ENCODE measurements at regions not wholly inside any gene's neighbourhood (a gene's known extent, or its start where the extent isn't known, plus 50 kb on each side); places are given as distances from the start of the nearest gene placed in this dataset.

- H3K4me3 ChIP-seq (ENCODE audit: low read depth in 1 of 5, low read length in 5 of 5) = no peak overlapping the region
- no peaks in the 10 kb centered on the region for H3K36me3 ChIP-seq (ENCODE audit: control insufficient read depth in 5 of 5, insufficient read depth in 5 of 5, low read length in 5 of 5)
- no peaks in the 10 kb centered on the region for H3K4me1 ChIP-seq (ENCODE audit: control insufficient read depth in 5 of 5, insufficient read depth in 5 of 5, low read length in 5 of 5)
- no peak overlapping the region for H3K27ac ChIP-seq (ENCODE audit: low read depth, low read length)
- H3K9me3 ChIP-seq (ENCODE audit: control insufficient read depth in 5 of 5, low read length in 5 of 5) = no peaks in the 10 kb centered on the region
- H3K27me3 ChIP-seq (ENCODE audit: control insufficient read depth in 5 of 5, insufficient read depth in 4 of 5, low read length in 5 of 5) = no peaks in the 10 kb centered on the region
- H3K9ac ChIP-seq (ENCODE audit: low read length in 5 of 5) = no peak overlapping the region
Observed at GRCh38 chr1:57752843-57753242, 329.0 kb upstream of the DAB1 start.

GRCh38 chr1:57748719-57749118 is 324.9 kb upstream of the DAB1 start:
- Histone ChIP-seq H3K4me1 (ENCODE audit: control insufficient read depth in 5 of 5, insufficient read depth in 5 of 5, low read length in 5 of 5) (no peaks in the 10 kb centered on the region), H3K9me3 (ENCODE audit: control insufficient read depth in 5 of 5, low read length in 5 of 5) (peaks cover 0 to 5% (median 0%) of the 10 kb centered on the region in 5 donors), H3K36me3 (ENCODE audit: control insufficient read depth in 5 of 5, insufficient read depth in 5 of 5, low read length in 5 of 5) (no peaks in the 10 kb centered on the region), H3K27ac (ENCODE audit: low read depth, low read length) (no peak overlapping the region), H3K4me3 (ENCODE audit: low read depth in 1 of 5, low read length in 5 of 5) (no peak overlapping the region), H3K27me3 (ENCODE audit: control insufficient read depth in 5 of 5, insufficient read depth in 4 of 5, low read length in 5 of 5) (no peaks in the 10 kb centered on the region), H3K9ac (ENCODE audit: low read length in 5 of 5) (no peak overlapping the region)

GRCh38 chr1:57747818-57748217 is 324.0 kb upstream of the DAB1 start:
- Histone ChIP-seq H3K27me3 (ENCODE audit: control insufficient read depth in 5 of 5, insufficient read depth in 4 of 5, low read length in 5 of 5) (no peaks in the 10 kb centered on the region), H3K27ac (ENCODE audit: low read depth, low read length) (no peak overlapping the region), H3K9me3 (ENCODE audit: control insufficient read depth in 5 of 5, low read length in 5 of 5) (peaks cover 0 to 5% (median 0%) of the 10 kb centered on the region in 5 donors), H3K36me3 (ENCODE audit: control insufficient read depth in 5 of 5, insufficient read depth in 5 of 5, low read length in 5 of 5) (no peaks in the 10 kb centered on the region), H3K4me3 (ENCODE audit: low read depth in 1 of 5, low read length in 5 of 5) (no peak overlapping the region), H3K4me1 (ENCODE audit: control insufficient read depth in 5 of 5, insufficient read depth in 5 of 5, low read length in 5 of 5) (no peaks in the 10 kb centered on the region), H3K9ac (ENCODE audit: low read length in 5 of 5) (no peak overlapping the region)

GRCh38 chr1:57741521-57741920 is 317.7 kb upstream of the DAB1 start:
- Histone ChIP-seq H3K4me1 (ENCODE audit: control insufficient read depth in 5 of 5, insufficient read depth in 5 of 5, low read length in 5 of 5) (no peaks in the 10 kb centered on the region), H3K9me3 (ENCODE audit: control insufficient read depth in 5 of 5, low read length in 5 of 5) (no peaks in the 10 kb centered on the region), H3K4me3 (ENCODE audit: low read depth in 1 of 5, low read length in 5 of 5) (no peak overlapping the region), H3K36me3 (ENCODE audit: control insufficient read depth in 5 of 5, insufficient read depth in 5 of 5, low read length in 5 of 5) (no peaks in the 10 kb centered on the region), H3K9ac (ENCODE audit: low read length in 5 of 5) (no peak overlapping the region), H3K27ac (ENCODE audit: low read depth, low read length) (no peak overlapping the region), H3K27me3 (ENCODE audit: control insufficient read depth in 5 of 5, insufficient read depth in 4 of 5, low read length in 5 of 5) (no peaks in the 10 kb centered on the region)

- no peaks in the 10 kb centered on the region for H3K9me3 ChIP-seq (ENCODE audit: control insufficient read depth in 5 of 5, low read length in 5 of 5)
- H3K4me1 ChIP-seq (ENCODE audit: control insufficient read depth in 5 of 5, insufficient read depth in 5 of 5, low read length in 5 of 5) = no peaks in the 10 kb centered on the region
- no peak overlapping the region for H3K4me3 ChIP-seq (ENCODE audit: low read depth in 1 of 5, low read length in 5 of 5)
- no peaks in the 10 kb centered on the region for H3K27me3 ChIP-seq (ENCODE audit: control insufficient read depth in 5 of 5, insufficient read depth in 4 of 5, low read length in 5 of 5)
- H3K27ac ChIP-seq (ENCODE audit: low read depth, low read length) = no peak overlapping the region
- H3K36me3 ChIP-seq (ENCODE audit: control insufficient read depth in 5 of 5, insufficient read depth in 5 of 5, low read length in 5 of 5) = no peaks in the 10 kb centered on the region
- H3K9ac ChIP-seq (ENCODE audit: low read length in 5 of 5) = no peak overlapping the region
Observed at GRCh38 chr1:57736940-57737339, 313.1 kb upstream of the DAB1 start.

GRCh38 chr1:57729181-57729580 is 305.3 kb upstream of the DAB1 start:
- H3K36me3 ChIP-seq (ENCODE audit: control insufficient read depth in 5 of 5, insufficient read depth in 5 of 5, low read length in 5 of 5) = no peaks in the 10 kb centered on the region
- H3K4me3 ChIP-seq (ENCODE audit: low read depth in 1 of 5, low read length in 5 of 5) = no peak overlapping the region
- no peaks in the 10 kb centered on the region for H3K9me3 ChIP-seq (ENCODE audit: control insufficient read depth in 5 of 5, low read length in 5 of 5)
- no peaks in the 10 kb centered on the region for H3K4me1 ChIP-seq (ENCODE audit: control insufficient read depth in 5 of 5, insufficient read depth in 5 of 5, low read length in 5 of 5)
- H3K27me3 ChIP-seq (ENCODE audit: control insufficient read depth in 5 of 5, insufficient read depth in 4 of 5, low read length in 5 of 5) = no peaks in the 10 kb centered on the region
- no peak overlapping the region for H3K9ac ChIP-seq (ENCODE audit: low read length in 5 of 5)
- H3K27ac ChIP-seq (ENCODE audit: low read depth, low read length) = no peak overlapping the region

- H3K9me3 ChIP-seq (ENCODE audit: control insufficient read depth in 5 of 5, low read length in 5 of 5) = no peaks in the 10 kb centered on the region
- no peak overlapping the region for H3K4me3 ChIP-seq (ENCODE audit: low read depth in 1 of 5, low read length in 5 of 5)
- H3K9ac ChIP-seq (ENCODE audit: low read length in 5 of 5) = no peak overlapping the region
Observed at GRCh38 chr1:57727121-57727520, 303.3 kb upstream of the DAB1 start.

GRCh38 chr1:57725318-57725717 is 301.5 kb upstream of the DAB1 start:
- Histone ChIP-seq H3K4me1 (ENCODE audit: control insufficient read depth in 5 of 5, insufficient read depth in 5 of 5, low read length in 5 of 5) (no peaks in the 10 kb centered on the region), H3K27ac (ENCODE audit: low read depth, low read length) (no peak overlapping the region), H3K9ac (ENCODE audit: low read length in 5 of 5) (no peak overlapping the region)

More at GRCh38 chr1:57727121-57727520, 303.3 kb upstream of the DAB1 start:
- H3K27ac ChIP-seq (ENCODE audit: low read depth, low read length) = no peak overlapping the region
- H3K36me3 ChIP-seq (ENCODE audit: control insufficient read depth in 5 of 5, insufficient read depth in 5 of 5, low read length in 5 of 5) = no peaks in the 10 kb centered on the region
- H3K27me3 ChIP-seq (ENCODE audit: control insufficient read depth in 5 of 5, insufficient read depth in 4 of 5, low read length in 5 of 5) = no peaks in the 10 kb centered on the region
- no peaks in the 10 kb centered on the region for H3K4me1 ChIP-seq (ENCODE audit: control insufficient read depth in 5 of 5, insufficient read depth in 5 of 5, low read length in 5 of 5)

GRCh38 chr1:57724535-57724934 is 300.7 kb upstream of the DAB1 start:
- H3K27ac ChIP-seq (ENCODE audit: low read depth, low read length) = no peak overlapping the region
- H3K36me3 ChIP-seq (ENCODE audit: control insufficient read depth in 5 of 5, insufficient read depth in 5 of 5, low read length in 5 of 5) = no peaks in the 10 kb centered on the region
- no peaks in the 10 kb centered on the region for H3K4me1 ChIP-seq (ENCODE audit: control insufficient read depth in 5 of 5, insufficient read depth in 5 of 5, low read length in 5 of 5)
- H3K4me3 ChIP-seq (ENCODE audit: low read depth in 1 of 5, low read length in 5 of 5) = no peak overlapping the region
- H3K27me3 ChIP-seq (ENCODE audit: control insufficient read depth in 5 of 5, insufficient read depth in 4 of 5, low read length in 5 of 5) = no peaks in the 10 kb centered on the region
- no peak overlapping the region for H3K9ac ChIP-seq (ENCODE audit: low read length in 5 of 5)
- H3K9me3 ChIP-seq (ENCODE audit: control insufficient read depth in 5 of 5, low read length in 5 of 5) = no peaks in the 10 kb centered on the region

More at GRCh38 chr1:57725318-57725717, 301.5 kb upstream of the DAB1 start:
- Histone ChIP-seq H3K36me3 (ENCODE audit: control insufficient read depth in 5 of 5, insufficient read depth in 5 of 5, low read length in 5 of 5) (no peaks in the 10 kb centered on the region), H3K9me3 (ENCODE audit: control insufficient read depth in 5 of 5, low read length in 5 of 5) (no peaks in the 10 kb centered on the region), H3K27me3 (ENCODE audit: control insufficient read depth in 5 of 5, insufficient read depth in 4 of 5, low read length in 5 of 5) (no peaks in the 10 kb centered on the region), H3K4me3 (ENCODE audit: low read depth in 1 of 5, low read length in 5 of 5) (no peak overlapping the region)

- Histone ChIP-seq H3K4me1 (ENCODE audit: control insufficient read depth in 5 of 5, insufficient read depth in 5 of 5, low read length in 5 of 5) (no peaks in the 10 kb centered on the region), H3K27me3 (ENCODE audit: control insufficient read depth in 5 of 5, insufficient read depth in 4 of 5, low read length in 5 of 5) (no peaks in the 10 kb centered on the region), H3K4me3 (ENCODE audit: low read depth in 1 of 5, low read length in 5 of 5) (no peak overlapping the region), H3K36me3 (ENCODE audit: control insufficient read depth in 5 of 5, insufficient read depth in 5 of 5, low read length in 5 of 5) (no peaks in the 10 kb centered on the region), H3K9me3 (ENCODE audit: control insufficient read depth in 5 of 5, low read length in 5 of 5) (no peaks in the 10 kb centered on the region), H3K27ac (ENCODE audit: low read depth, low read length) (no peak overlapping the region), H3K9ac (ENCODE audit: low read length in 5 of 5) (no peak overlapping the region)
Observed at GRCh38 chr1:57722285-57722978, 298.6 kb upstream of the DAB1 start.

All from subcutaneous abdominal adipose tissue (tissue), 5 donors.